ENCODE measurements at regions not wholly inside any gene's neighbourhood (a gene's known extent, or its start where the extent isn't known, plus 50 kb on each side); places are given as distances from the start of the nearest gene placed in this dataset.

DNA sequence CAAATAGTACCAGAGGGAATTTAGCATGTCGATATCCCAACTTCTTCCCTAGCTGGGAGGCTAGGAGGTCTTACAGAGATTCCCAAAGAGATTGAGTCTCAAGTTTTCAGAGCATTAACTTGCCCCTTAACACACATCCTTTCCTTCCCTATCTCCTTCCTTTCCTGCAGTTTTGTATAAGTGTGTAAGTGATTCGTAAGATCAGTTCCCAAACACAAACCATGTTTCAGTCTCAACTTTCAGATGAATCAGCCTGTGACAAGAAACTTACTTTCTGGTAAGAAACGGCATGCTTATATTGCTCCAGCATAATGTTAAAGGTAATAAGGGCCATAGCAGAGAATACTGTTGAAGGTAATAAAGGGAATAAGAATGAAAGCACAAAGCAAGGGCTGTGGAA is 472.2 kb downstream of the LIG4 start:
- no peak overlapping the region for H3K27ac Mint-ChIP-seq
- intact Hi-C loops (cut with micrococcal nuclease): no loop called here
- Histone ChIP-seq H3K27ac (ENCODE audit: low read depth, low read length) (no peak overlapping the region), H3K36me3 (ENCODE audit: insufficient read depth, low read length) (no peaks in the 10 kb centered on the region), H3K9me3 (ENCODE audit: control insufficient read depth in 1 of 2, low read length in 2 of 2) (no peaks in the 10 kb centered on the region), H3K4me3 (ENCODE audit: low read length in 2 of 2) (no peak overlapping the region), H3K27me3 (ENCODE audit: insufficient read depth, low read length) (no peaks in the 10 kb centered on the region), H3K4me1 (ENCODE audit: insufficient read depth, low read length) (no peaks in the 10 kb centered on the region)
- H3K27me3 Mint-ChIP-seq: no peaks in the 10 kb centered on the region
- no peak for DNase-seq
- H3K4me3 Mint-ChIP-seq: no peak overlapping the region
- H3K4me1 Mint-ChIP-seq: no peaks in the 10 kb centered on the region
- ChIA-PET POLR2A (ENCODE audit: partially characterized antibody) (no interaction called here), CTCF (ENCODE audit: partially characterized antibody) (no interaction called here)
- peaks cover 0 to 9% (median 4%) of the 10 kb centered on the region in 8 donors for H3K9me3 Mint-ChIP-seq
- H3K36me3 Mint-ChIP-seq: no peaks in the 10 kb centered on the region

DNA sequence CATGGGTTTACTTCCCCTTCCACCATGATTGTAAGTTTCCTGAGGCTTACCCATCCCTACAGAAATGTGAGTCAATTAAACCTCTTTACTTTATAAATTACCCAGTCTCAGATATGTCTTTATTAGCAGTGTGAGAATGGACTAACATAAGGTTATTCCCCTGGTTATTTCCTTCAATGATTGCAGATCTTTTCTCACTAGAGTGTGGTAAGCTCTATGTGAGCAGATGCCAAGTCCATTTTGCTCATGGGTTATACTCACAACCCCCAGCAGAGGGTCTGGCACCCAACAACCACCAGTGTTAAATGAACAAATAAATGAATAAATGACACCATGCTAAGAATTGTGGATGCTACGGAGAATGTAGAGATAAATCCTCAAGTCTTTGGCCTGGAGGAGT is 472.8 kb downstream of the LIG4 start:
- no peak overlapping the region for H3K27ac Mint-ChIP-seq
- no peak for DNase-seq
- no peaks in the 10 kb centered on the region for H3K27me3 Mint-ChIP-seq
- CTCF ChIA-PET (ENCODE audit: partially characterized antibody): no interaction called here
- H3K9me3 ChIP-seq (ENCODE audit: control insufficient read depth in 1 of 2, low read length in 2 of 2): no peaks in the 10 kb centered on the region
- H3K36me3 Mint-ChIP-seq: no peaks in the 10 kb centered on the region
- H3K27ac ChIP-seq (ENCODE audit: low read depth, low read length): no peak overlapping the region
- POLR2A ChIA-PET (ENCODE audit: partially characterized antibody): no interaction called here
- H3K9me3 Mint-ChIP-seq: peaks cover 0 to 9% (median 4%) of the 10 kb centered on the region in 8 donors
- no peaks in the 10 kb centered on the region for H3K36me3 ChIP-seq (ENCODE audit: insufficient read depth, low read length)
- H3K27me3 ChIP-seq (ENCODE audit: insufficient read depth, low read length): no peaks in the 10 kb centered on the region
- H3K4me3 ChIP-seq (ENCODE audit: low read length in 2 of 2): no peak overlapping the region
- no peaks in the 10 kb centered on the region for H3K4me1 Mint-ChIP-seq
- intact Hi-C loops (cut with micrococcal nuclease): no loop called here
- no peaks in the 10 kb centered on the region for H3K4me1 ChIP-seq (ENCODE audit: insufficient read depth, low read length)
- H3K4me3 Mint-ChIP-seq: no peak overlapping the region

DNA sequence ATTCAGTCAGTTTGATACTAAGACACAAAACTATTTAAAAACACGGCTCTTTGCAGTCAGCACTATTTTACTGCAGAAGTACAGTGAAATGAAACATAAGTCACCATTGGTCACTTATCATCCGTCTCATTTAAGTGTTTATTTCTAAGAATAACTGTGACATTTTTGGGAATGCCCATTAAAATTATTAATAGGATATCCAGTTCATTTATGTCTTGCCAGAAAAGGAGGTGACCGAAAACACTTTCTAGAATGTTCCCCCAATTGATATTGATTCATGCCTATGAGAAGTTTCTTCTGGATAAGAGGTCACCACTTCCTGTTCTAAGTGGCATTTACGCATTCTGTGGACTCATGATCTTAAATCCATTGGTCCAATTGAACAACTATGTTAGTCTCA is 477.3 kb downstream of the LIG4 start:
- Mint-ChIP-seq H3K27me3 (no peaks in the 10 kb centered on the region), H3K9me3 (peaks cover 0 to 9% (median 5%) of the 10 kb centered on the region in 8 donors), H3K4me3 (no peak overlapping the region), H3K27ac (no peak overlapping the region), H3K4me1 (no peaks in the 10 kb centered on the region), H3K36me3 (no peaks in the 10 kb centered on the region)
- CTCF ChIA-PET (ENCODE audit: partially characterized antibody): no interaction called here
- Histone ChIP-seq H3K9me3 (ENCODE audit: control insufficient read depth in 1 of 2, low read length in 2 of 2) (no peaks in the 10 kb centered on the region), H3K4me1 (ENCODE audit: insufficient read depth, low read length) (no peaks in the 10 kb centered on the region), H3K36me3 (ENCODE audit: insufficient read depth, low read length) (no peaks in the 10 kb centered on the region), H3K4me3 (ENCODE audit: low read length in 2 of 2) (no peak overlapping the region), H3K27ac (ENCODE audit: low read depth, low read length) (no peak overlapping the region), H3K27me3 (ENCODE audit: insufficient read depth, low read length) (no peaks in the 10 kb centered on the region)
- intact Hi-C loops (cut with micrococcal nuclease): no loop called here
- POLR2A ChIA-PET (ENCODE audit: partially characterized antibody): no interaction called here
- no peak for DNase-seq

DNA sequence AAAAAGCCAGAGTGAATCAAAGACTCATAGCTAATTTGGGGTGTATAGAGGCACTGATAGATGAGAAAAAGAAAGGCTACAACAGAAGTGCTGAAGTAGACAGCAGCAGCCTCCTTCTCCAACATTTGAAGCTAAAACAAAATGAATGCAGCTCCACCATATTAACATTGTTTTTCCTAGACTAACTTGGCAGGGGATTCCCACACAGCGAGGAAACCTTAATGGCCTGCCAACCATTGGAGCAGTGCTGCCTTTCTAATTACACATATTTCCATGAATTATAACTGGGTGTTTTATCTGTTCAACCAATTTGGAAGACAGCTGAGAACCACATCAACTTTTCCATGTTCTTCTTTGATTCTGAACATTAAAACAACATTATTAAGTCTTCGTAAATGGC is 478.6 kb downstream of the LIG4 start:
- CTCF ChIA-PET (ENCODE audit: partially characterized antibody): no interaction called here
- Histone ChIP-seq H3K4me1 (ENCODE audit: insufficient read depth, low read length) (no peaks in the 10 kb centered on the region), H3K36me3 (ENCODE audit: insufficient read depth, low read length) (no peaks in the 10 kb centered on the region), H3K27me3 (ENCODE audit: insufficient read depth, low read length) (no peaks in the 10 kb centered on the region), H3K27ac (ENCODE audit: low read depth, low read length) (no peak overlapping the region), H3K9me3 (ENCODE audit: control insufficient read depth in 1 of 2, low read length in 2 of 2) (no peaks in the 10 kb centered on the region), H3K4me3 (ENCODE audit: low read length in 2 of 2) (no peak overlapping the region)
- no peaks in the 10 kb centered on the region for H3K36me3 Mint-ChIP-seq
- DNase-seq: no peak
- H3K27ac Mint-ChIP-seq: no peak overlapping the region
- intact Hi-C loops (cut with micrococcal nuclease): no loop called here
- H3K4me1 Mint-ChIP-seq: no peaks in the 10 kb centered on the region
- POLR2A ChIA-PET (ENCODE audit: partially characterized antibody): no interaction called here
- H3K4me3 Mint-ChIP-seq: no peak overlapping the region
- H3K9me3 Mint-ChIP-seq: peaks cover 0 to 9% (median 4%) of the 10 kb centered on the region in 8 donors
- no peaks in the 10 kb centered on the region for H3K27me3 Mint-ChIP-seq

DNA sequence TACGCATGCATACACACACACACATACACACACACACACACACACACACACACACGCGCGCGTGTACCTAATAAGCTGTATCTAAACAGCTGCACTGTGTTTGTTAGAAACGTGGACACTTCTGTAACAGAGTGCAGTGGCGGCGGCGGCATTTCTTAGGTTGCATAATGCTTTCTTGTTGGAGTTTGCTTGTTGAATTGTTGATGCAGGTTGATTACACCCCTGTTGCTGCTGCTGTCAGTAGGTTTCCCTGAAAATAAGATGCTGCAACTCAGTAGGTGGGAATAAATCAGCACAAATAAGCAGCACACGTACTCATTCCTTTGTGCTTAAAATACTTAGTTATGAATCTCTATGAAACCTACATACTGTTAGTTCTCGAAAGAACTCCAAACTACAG is 479.2 kb downstream of the LIG4 start:
- no peak overlapping the region for H3K4me3 ChIP-seq (ENCODE audit: low read length in 2 of 2)
- Mint-ChIP-seq H3K9me3 (peaks cover 0 to 9% (median 4%) of the 10 kb centered on the region in 8 donors), H3K36me3 (no peaks in the 10 kb centered on the region), H3K4me3 (no peak overlapping the region), H3K27ac (no peak overlapping the region), H3K4me1 (no peaks in the 10 kb centered on the region), H3K27me3 (no peaks in the 10 kb centered on the region)
- H3K9me3 ChIP-seq (ENCODE audit: control insufficient read depth in 1 of 2, low read length in 2 of 2): no peaks in the 10 kb centered on the region
- CTCF ChIA-PET (ENCODE audit: partially characterized antibody): no interaction called here
- H3K27ac ChIP-seq (ENCODE audit: low read depth, low read length): no peak overlapping the region
- intact Hi-C loops (cut with micrococcal nuclease): no loop called here
- no peaks in the 10 kb centered on the region for H3K27me3 ChIP-seq (ENCODE audit: insufficient read depth, low read length)
- H3K4me1 ChIP-seq (ENCODE audit: insufficient read depth, low read length): no peaks in the 10 kb centered on the region
- no peak for DNase-seq
- no peaks in the 10 kb centered on the region for H3K36me3 ChIP-seq (ENCODE audit: insufficient read depth, low read length)
- POLR2A ChIA-PET (ENCODE audit: partially characterized antibody): no interaction called here

DNA sequence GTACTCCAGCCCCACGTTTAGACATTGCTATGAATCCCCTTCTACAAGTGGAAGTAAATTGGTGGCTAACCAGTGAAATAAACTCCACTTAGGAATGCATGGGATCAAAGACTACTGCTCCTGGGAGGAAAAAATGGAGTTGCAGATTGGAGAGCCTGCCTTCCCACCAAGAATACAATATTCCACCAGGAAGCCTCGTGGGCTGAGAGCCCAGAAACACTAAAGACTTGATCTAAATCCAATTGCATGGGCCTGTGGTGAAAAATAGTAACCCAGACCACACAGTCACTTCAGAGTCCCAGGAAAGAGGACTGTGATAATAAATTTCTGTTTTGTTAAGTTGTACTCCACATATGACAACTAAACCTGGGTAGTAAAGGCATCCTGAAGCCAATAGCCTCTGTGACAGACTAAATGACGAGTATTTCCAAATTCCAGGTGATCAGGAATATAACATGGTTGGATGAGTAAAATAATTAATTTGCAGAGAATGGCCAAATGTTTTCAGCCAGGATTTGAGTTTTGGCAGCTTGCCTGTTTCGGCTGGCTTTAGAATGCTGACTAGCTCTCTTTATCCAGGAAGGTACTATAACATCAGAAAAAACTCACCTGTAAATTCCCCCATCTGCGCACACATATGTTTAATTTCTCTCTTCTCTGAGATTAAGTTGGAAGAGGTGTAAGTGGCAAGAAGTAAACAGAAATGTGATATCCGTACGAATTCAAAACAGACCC is 480.3 kb downstream of the LIG4 start:
- H3K4me1 ChIP-seq (ENCODE audit: insufficient read depth, low read length): no peaks in the 10 kb centered on the region
- POLR2A ChIA-PET (ENCODE audit: partially characterized antibody): no interaction called here
- Mint-ChIP-seq H3K36me3 (no peaks in the 10 kb centered on the region), H3K27me3 (no peaks in the 10 kb centered on the region), H3K27ac (no peak overlapping the region), H3K9me3 (peaks cover 0 to 6% (median 4%) of the 10 kb centered on the region in 8 donors), H3K4me3 (no peak overlapping the region), H3K4me1 (no peaks in the 10 kb centered on the region)
- no peak overlapping the region for H3K4me3 ChIP-seq (ENCODE audit: low read length in 2 of 2)
- CTCF ChIA-PET (ENCODE audit: partially characterized antibody): no interaction called here
- H3K36me3 ChIP-seq (ENCODE audit: insufficient read depth, low read length): no peaks in the 10 kb centered on the region
- no peaks in the 10 kb centered on the region for H3K27me3 ChIP-seq (ENCODE audit: insufficient read depth, low read length)
- no peak overlapping the region for H3K27ac ChIP-seq (ENCODE audit: low read depth, low read length)
- DNase-seq: no peak
- intact Hi-C loops (cut with micrococcal nuclease): no loop called here
- no peaks in the 10 kb centered on the region for H3K9me3 ChIP-seq (ENCODE audit: control insufficient read depth in 1 of 2, low read length in 2 of 2)

DNA sequence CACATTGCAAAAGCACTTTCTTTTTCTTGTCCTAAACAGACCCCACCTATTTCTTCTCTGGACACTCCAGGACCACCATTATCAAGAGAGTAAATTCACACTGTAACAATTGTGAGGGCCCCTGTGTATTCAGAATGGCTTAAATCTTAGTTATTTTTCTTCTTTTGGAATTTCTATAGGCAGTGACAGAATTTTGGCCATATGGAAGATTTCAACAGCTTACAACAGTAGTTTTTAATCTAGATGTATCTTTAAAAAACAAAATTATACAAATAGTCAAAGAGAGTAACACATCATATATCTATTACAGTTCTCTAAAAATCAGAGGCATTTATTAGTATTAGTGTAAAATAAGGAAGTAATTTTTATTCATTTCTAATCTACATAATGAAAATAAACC is 482.1 kb downstream of the LIG4 start:
- Mint-ChIP-seq H3K36me3 (no peaks in the 10 kb centered on the region), H3K27me3 (no peaks in the 10 kb centered on the region), H3K9me3 (peaks cover 1 to 4% (median 3%) of the 10 kb centered on the region in 8 donors), H3K4me3 (no peak overlapping the region), H3K4me1 (no peaks in the 10 kb centered on the region), H3K27ac (no peak overlapping the region)
- no peaks in the 10 kb centered on the region for H3K4me1 ChIP-seq (ENCODE audit: insufficient read depth, low read length)
- POLR2A ChIA-PET (ENCODE audit: partially characterized antibody): no interaction called here
- no peaks in the 10 kb centered on the region for H3K27me3 ChIP-seq (ENCODE audit: insufficient read depth, low read length)
- no peaks in the 10 kb centered on the region for H3K9me3 ChIP-seq (ENCODE audit: control insufficient read depth in 1 of 2, low read length in 2 of 2)
- DNase-seq: no peak
- no peaks in the 10 kb centered on the region for H3K36me3 ChIP-seq (ENCODE audit: insufficient read depth, low read length)
- CTCF ChIA-PET (ENCODE audit: partially characterized antibody): no interaction called here
- no peak overlapping the region for H3K27ac ChIP-seq (ENCODE audit: low read depth, low read length)
- H3K4me3 ChIP-seq (ENCODE audit: low read length in 2 of 2): no peak overlapping the region
- intact Hi-C loops (cut with micrococcal nuclease): no loop called here

DNA sequence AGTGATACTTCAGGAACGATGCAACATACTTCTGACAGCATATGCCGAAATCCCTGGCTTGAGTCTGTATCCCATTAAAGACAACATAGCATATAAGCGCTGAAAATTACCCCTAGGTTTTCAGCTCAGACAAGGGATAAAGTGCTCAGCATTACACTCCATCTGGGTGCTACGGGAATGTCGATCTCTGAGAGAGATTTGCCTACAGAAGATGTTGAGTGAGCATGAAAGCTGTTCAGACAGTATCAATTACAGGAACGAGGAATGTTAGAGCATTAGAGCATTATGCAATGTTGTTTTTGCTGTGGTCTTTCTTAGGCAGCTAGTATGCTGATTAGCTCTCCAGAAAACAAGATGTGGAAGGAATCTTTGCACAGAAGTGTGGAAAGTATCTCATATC is 484.5 kb downstream of the LIG4 start:
- H3K4me3 Mint-ChIP-seq: no peak overlapping the region
- no peak overlapping the region for H3K4me3 ChIP-seq (ENCODE audit: low read length in 2 of 2)
- no peaks in the 10 kb centered on the region for H3K4me1 Mint-ChIP-seq
- H3K9me3 ChIP-seq (ENCODE audit: control insufficient read depth in 1 of 2, low read length in 2 of 2): no peaks in the 10 kb centered on the region
- H3K27ac Mint-ChIP-seq: no peak overlapping the region
- no peaks in the 10 kb centered on the region for H3K4me1 ChIP-seq (ENCODE audit: insufficient read depth, low read length)
- no peaks in the 10 kb centered on the region for H3K36me3 Mint-ChIP-seq
- intact Hi-C loops (cut with micrococcal nuclease): no loop called here
- no peak for DNase-seq
- CTCF ChIA-PET (ENCODE audit: partially characterized antibody): no interaction called here
- H3K27me3 Mint-ChIP-seq: no peaks in the 10 kb centered on the region
- POLR2A ChIA-PET (ENCODE audit: partially characterized antibody): no interaction called here
- H3K27me3 ChIP-seq (ENCODE audit: insufficient read depth, low read length): no peaks in the 10 kb centered on the region
- no peak overlapping the region for H3K27ac ChIP-seq (ENCODE audit: low read depth, low read length)
- H3K9me3 Mint-ChIP-seq: peaks cover 0 to 8% (median 5%) of the 10 kb centered on the region in 8 donors
- H3K36me3 ChIP-seq (ENCODE audit: insufficient read depth, low read length): no peaks in the 10 kb centered on the region

Measured in CD4-positive, alpha-beta memory T cell (primary cell).